OCI-LY7 (cell line): ENCODE measurements at regions not wholly inside any gene's neighbourhood (a gene's known extent, or its start where the extent isn't known, plus 50 kb on each side); places are given as distances from the start of the nearest gene placed in this dataset.
"Not testable (repeated sequence)": the region's sequence is repeated elsewhere in the genome, so short reads cannot be mapped to it uniquely, and the experiment has no call there.

Experiments used
- EZH2phosphoT487 ChIP-seq: fragments of 200-600 bp; sonication (generic); IDR thresholded peaks from 2 replicates; pipeline ENCODE4 v1.6.1; 2018; ENCODE audit warnings: low read depth, borderline replicate concordance, mild to moderate bottlenecking, mixed run types, antibody characterized with exemption, low read length, moderate library complexity, mixed read lengths
- TF ChIP-seq, protein P1 (sequence below): fragments of 200-600 bp; sonication (generic); conservative IDR thresholded peaks from 2 replicates; pipeline ENCODE4 v1.5.1; 2014; ENCODE audit warnings: mild to moderate bottlenecking, antibody characterized with exemption, low read length, moderate library complexity, mixed read lengths

DNA sequence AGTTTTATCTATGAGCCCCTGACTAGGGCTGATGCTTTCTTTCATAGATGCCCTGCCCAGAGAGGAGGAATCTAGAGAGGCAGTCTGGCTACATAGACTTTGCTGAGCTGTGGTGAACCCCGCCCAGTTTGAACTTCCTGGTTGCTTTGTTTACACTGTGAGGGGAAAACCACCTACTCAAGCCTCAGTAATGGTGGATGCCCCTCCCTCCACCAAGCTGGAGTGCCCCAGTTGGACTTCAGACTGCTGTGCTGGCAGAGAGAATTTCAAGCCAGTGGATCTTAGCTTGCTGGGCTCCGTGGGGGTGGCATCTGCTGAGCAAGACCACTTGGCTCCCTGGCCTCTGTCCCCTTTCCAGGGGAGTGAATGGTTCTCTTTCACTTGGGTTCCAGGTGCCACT lies 792.3 kb upstream of the MANEA start:
- TF ChIP-seq, protein P1, sequence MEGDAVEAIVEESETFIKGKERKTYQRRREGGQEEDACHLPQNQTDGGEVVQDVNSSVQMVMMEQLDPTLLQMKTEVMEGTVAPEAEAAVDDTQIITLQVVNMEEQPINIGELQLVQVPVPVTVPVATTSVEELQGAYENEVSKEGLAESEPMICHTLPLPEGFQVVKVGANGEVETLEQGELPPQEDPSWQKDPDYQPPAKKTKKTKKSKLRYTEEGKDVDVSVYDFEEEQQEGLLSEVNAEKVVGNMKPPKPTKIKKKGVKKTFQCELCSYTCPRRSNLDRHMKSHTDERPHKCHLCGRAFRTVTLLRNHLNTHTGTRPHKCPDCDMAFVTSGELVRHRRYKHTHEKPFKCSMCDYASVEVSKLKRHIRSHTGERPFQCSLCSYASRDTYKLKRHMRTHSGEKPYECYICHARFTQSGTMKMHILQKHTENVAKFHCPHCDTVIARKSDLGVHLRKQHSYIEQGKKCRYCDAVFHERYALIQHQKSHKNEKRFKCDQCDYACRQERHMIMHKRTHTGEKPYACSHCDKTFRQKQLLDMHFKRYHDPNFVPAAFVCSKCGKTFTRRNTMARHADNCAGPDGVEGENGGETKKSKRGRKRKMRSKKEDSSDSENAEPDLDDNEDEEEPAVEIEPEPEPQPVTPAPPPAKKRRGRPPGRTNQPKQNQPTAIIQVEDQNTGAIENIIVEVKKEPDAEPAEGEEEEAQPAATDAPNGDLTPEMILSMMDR, result not testable (repeated sequence)
- TF ChIP-seq EZH2phosphoT487, result not testable (repeated sequence)
